ENCODE measurements at regions not wholly inside any gene's neighbourhood (a gene's known extent, or its start where the extent isn't known, plus 50 kb on each side); places are given as distances from the start of the nearest gene placed in this dataset.
A peak's percentile ranks its signal among the peaks of the same experiment; 100 is the strongest.

DNA sequence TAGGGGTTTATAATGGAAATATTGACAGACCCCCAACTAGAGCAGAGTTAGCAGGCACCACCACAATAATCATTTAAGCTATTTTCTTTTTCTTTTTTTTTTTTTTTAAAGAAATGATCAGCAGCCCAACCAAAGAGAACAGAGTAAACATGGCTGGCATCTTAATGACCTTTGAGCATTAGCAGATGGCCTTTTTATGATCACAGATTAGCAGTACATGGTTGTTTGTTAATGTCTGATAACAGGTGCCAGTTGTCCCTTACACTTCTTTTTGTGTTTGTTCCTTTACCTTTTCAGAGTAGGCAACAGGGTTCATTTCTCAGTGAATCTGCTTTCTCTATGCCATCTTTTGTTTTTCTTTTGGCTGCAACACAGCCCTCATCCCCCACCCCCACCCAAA lies 747.0 kb downstream of the BCL11A start:
- no peak overlapping the region for H3K4me3 ChIP-seq (ENCODE audit: low read depth in 1 of 2, low read length in 2 of 2)
- no peaks in the 10 kb centered on the region for H3K27me3 ChIP-seq (ENCODE audit: control insufficient read depth in 1 of 2, insufficient read depth in 2 of 2, low read length in 2 of 2)
- H3K36me3 ChIP-seq (ENCODE audit: control insufficient read depth in 2 of 2, insufficient read depth in 2 of 2, low read length in 1 of 2) = no peaks in the 10 kb centered on the region
- H3K9me3 ChIP-seq (ENCODE audit: control insufficient read depth in 2 of 2, insufficient read depth in 1 of 2, low read depth in 1 of 2, low read length in 1 of 2) = no peaks in the 10 kb centered on the region
- H3K4me1 ChIP-seq (ENCODE audit: control insufficient read depth in 2 of 2, insufficient read depth in 2 of 2, low read length in 1 of 2) = no peaks in the 10 kb centered on the region
- H3K27ac ChIP-seq (ENCODE audit: low read depth in 2 of 2, low read length in 1 of 2) = no peak overlapping the region

DNA sequence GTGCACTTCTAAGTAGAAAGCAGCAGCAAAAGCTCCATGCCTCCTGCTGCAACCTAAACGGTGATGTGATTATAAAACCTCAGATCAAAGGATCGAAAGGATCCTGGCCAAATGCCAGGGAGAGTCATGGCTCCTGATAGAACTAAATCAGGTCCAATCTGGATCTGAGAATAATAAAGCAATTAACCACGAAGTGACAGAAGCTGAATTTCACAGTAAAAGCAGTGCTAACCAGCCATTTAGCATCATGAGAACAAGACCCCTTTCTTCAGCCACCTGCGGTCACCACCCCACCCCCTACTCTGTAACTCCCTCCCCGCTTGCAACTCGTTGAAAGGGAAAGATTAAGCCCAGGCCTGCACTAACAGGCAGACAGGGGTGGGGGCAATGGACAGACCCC lies 748.7 kb downstream of the BCL11A start:
- no peak overlapping the region for H3K27ac ChIP-seq (ENCODE audit: low read depth in 2 of 2, low read length in 1 of 2)
- H3K4me3 ChIP-seq (ENCODE audit: low read depth in 1 of 2, low read length in 2 of 2) = no peak overlapping the region
- H3K4me1 ChIP-seq (ENCODE audit: control insufficient read depth in 2 of 2, insufficient read depth in 2 of 2, low read length in 1 of 2) = no peaks in the 10 kb centered on the region
- no peaks in the 10 kb centered on the region for H3K27me3 ChIP-seq (ENCODE audit: control insufficient read depth in 1 of 2, insufficient read depth in 2 of 2, low read length in 2 of 2)
- no peaks in the 10 kb centered on the region for H3K9me3 ChIP-seq (ENCODE audit: control insufficient read depth in 2 of 2, insufficient read depth in 1 of 2, low read depth in 1 of 2, low read length in 1 of 2)
- 47 to 51% methylated on average over 6 of the region's 6 CpGs for WGBS, 2 donors
- H3K36me3 ChIP-seq (ENCODE audit: control insufficient read depth in 2 of 2, insufficient read depth in 2 of 2, low read length in 1 of 2) = no peaks in the 10 kb centered on the region

DNA sequence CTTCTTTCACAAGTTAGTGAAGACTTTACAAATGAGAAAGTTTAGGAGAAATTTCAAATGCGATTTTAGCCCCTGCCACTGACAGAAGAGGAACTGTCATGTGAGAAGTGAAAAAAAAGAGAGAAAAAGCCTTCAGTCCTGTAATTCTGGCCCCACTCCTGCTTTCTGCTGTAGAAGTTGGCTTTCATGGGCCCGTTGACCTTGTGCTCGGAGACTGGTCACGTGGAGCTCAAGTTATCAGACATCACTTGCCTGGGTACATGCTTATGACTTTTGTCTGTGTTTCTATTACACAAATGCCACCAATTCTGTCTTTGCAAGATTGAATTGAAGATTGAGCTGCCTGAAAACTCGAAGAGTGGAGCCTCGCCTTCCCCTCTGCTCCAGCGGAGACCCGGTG lies 749.9 kb downstream of the BCL11A start:
- H3K27ac ChIP-seq (ENCODE audit: low read depth in 2 of 2, low read length in 1 of 2) = no peak overlapping the region
- 77 to 86% methylated on average over 8 of the region's 8 CpGs for WGBS, 2 donors
- no peaks in the 10 kb centered on the region for H3K4me1 ChIP-seq (ENCODE audit: control insufficient read depth in 2 of 2, insufficient read depth in 2 of 2, low read length in 1 of 2)
- H3K27me3 ChIP-seq (ENCODE audit: control insufficient read depth in 1 of 2, insufficient read depth in 2 of 2, low read length in 2 of 2) = no peaks in the 10 kb centered on the region
- no peaks in the 10 kb centered on the region for H3K36me3 ChIP-seq (ENCODE audit: control insufficient read depth in 2 of 2, insufficient read depth in 2 of 2, low read length in 1 of 2)
- no peak overlapping the region for H3K4me3 ChIP-seq (ENCODE audit: low read depth in 1 of 2, low read length in 2 of 2)
- no peaks in the 10 kb centered on the region for H3K9me3 ChIP-seq (ENCODE audit: control insufficient read depth in 2 of 2, insufficient read depth in 1 of 2, low read depth in 1 of 2, low read length in 1 of 2)

DNA sequence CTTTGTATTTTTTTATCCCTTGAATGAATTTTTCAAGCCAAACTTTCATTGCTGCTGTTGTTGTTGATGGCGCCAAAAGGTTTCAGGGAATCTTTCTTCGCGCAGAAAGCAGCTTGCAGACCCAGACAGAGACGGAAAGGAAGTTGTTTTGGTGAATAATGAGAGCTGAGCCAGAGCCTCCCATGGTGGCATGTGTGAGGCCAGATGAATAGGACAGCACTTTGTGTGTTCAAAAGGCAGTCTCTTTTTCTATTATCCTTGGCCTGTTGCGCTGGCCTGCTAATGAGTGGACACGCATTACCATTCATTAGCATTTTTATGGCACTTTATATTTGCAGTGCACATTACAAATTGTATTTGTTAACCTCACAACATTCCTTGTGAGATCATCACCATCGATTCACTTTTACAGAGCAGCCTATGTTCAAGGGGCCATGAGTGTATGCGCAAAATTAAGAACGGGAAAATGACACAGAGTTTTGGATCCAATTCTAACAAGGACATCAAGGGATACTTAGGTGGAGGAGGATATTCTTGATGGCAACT lies 754.7 kb downstream of the BCL11A start:
- Histone ChIP-seq H3K4me3 (ENCODE audit: low read depth in 1 of 2, low read length in 2 of 2) (no peak overlapping the region), H3K27me3 (ENCODE audit: control insufficient read depth in 1 of 2, insufficient read depth in 2 of 2, low read length in 2 of 2) (no peaks in the 10 kb centered on the region), H3K27ac (ENCODE audit: low read depth in 2 of 2, low read length in 1 of 2) (no peak overlapping the region), H3K36me3 (ENCODE audit: control insufficient read depth in 2 of 2, insufficient read depth in 2 of 2, low read length in 1 of 2) (no peaks in the 10 kb centered on the region), H3K4me1 (ENCODE audit: control insufficient read depth in 2 of 2, insufficient read depth in 2 of 2, low read length in 1 of 2) (no peaks in the 10 kb centered on the region), H3K9me3 (ENCODE audit: control insufficient read depth in 2 of 2, insufficient read depth in 1 of 2, low read depth in 1 of 2, low read length in 1 of 2) (no peaks in the 10 kb centered on the region)
- 97 to 98% methylated on average over 9 of the region's 9 CpGs for WGBS, 2 donors

DNA sequence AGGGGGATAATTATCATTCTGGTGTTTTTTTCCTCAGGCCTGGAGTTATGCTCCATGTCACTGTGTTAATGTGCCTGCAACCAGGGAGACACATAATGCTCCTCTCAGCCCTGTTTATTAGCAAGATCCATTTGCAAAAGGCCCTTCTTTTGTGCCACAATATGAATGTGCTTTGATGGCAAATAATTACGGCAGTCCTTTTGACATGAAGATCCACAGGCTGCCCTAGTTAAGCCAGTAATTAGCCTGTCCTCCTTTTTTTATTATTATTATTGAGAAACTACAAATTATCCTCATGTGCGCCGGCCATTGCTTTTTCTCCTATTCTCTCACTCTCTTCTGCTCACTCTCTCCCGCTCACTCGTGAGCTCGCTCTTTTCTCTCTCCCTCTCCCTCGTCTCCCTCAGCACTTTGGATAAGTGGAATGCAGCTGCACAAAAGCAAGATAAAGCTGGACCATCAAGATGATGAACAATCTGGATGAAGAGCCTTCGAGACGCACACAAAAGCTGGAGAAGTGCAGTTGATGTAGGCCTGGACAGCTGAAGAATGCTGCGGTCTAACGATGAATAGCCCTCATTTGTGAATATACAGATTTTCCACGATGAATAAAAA lies 762.3 kb downstream of the BCL11A start:
- H3K4me3 ChIP-seq (ENCODE audit: low read depth in 1 of 2, low read length in 2 of 2) = no peak overlapping the region
- H3K27me3 ChIP-seq (ENCODE audit: control insufficient read depth in 1 of 2, insufficient read depth in 2 of 2, low read length in 2 of 2) = no peaks in the 10 kb centered on the region
- H3K9me3 ChIP-seq (ENCODE audit: control insufficient read depth in 2 of 2, insufficient read depth in 1 of 2, low read depth in 1 of 2, low read length in 1 of 2) = no peaks in the 10 kb centered on the region
- no peaks in the 10 kb centered on the region for H3K36me3 ChIP-seq (ENCODE audit: control insufficient read depth in 2 of 2, insufficient read depth in 2 of 2, low read length in 1 of 2)
- H3K4me1 ChIP-seq (ENCODE audit: control insufficient read depth in 2 of 2, insufficient read depth in 2 of 2, low read length in 1 of 2) = peaks cover 0 to 2% of the 10 kb centered on the region in 2 donors
- H3K27ac ChIP-seq (ENCODE audit: low read depth in 2 of 2, low read length in 1 of 2) = no peak overlapping the region
- 81 to 84% methylated on average over 12 of the region's 12 CpGs for WGBS, 2 donors

DNA sequence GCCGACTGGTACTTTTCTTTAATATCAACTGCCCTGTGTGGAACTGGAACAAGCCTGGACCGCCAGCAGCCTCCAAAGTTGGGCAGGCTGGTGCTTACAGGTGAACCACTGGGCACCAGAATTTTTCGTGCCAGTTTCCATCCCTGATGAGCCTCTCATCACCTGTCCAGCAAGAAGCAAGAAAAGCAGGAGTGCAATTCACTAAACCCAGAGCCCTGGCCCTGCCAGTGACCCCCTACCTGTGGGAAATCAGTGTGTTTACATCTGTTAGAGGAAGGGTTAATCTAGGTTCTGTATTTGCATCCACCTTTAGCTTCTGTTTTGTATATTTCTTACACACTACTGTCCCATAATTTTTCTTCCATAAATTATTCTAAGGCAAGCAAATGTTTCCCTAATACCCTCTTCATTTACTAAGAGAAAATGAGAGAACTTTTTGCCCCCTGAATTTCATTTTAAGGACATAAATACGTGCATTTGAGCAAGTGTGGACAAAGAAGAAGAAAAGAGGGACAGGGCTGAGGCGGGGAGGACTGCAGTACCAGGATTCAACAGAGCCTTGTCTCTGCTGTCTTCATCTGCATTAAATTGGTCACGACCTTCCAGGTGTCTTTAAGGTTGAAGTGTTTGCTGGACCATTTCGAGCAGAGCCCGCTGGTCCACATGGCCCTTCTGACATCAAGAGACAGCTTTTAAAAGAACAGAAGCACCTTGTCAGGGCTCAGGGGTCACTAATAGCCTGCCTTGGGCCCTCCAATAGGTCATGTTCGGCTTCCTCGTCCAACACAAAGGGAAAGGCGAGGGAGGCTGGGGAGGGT lies 763.1 kb downstream of the BCL11A start:
- Histone ChIP-seq H3K27ac (ENCODE audit: low read depth in 2 of 2, low read length in 1 of 2) (no peak overlapping the region), H3K9me3 (ENCODE audit: control insufficient read depth in 2 of 2, insufficient read depth in 1 of 2, low read depth in 1 of 2, low read length in 1 of 2) (no peaks in the 10 kb centered on the region), H3K36me3 (ENCODE audit: control insufficient read depth in 2 of 2, insufficient read depth in 2 of 2, low read length in 1 of 2) (no peaks in the 10 kb centered on the region), H3K27me3 (ENCODE audit: control insufficient read depth in 1 of 2, insufficient read depth in 2 of 2, low read length in 2 of 2) (no peaks in the 10 kb centered on the region), H3K4me3 (ENCODE audit: low read depth in 1 of 2, low read length in 2 of 2) (no peak overlapping the region), H3K4me1 (ENCODE audit: control insufficient read depth in 2 of 2, insufficient read depth in 2 of 2, low read length in 1 of 2) (peaks cover 0 to 2% of the 10 kb centered on the region in 2 donors)
- 81 to 82% methylated on average over 11 of the region's 11 CpGs for WGBS, 2 donors

DNA sequence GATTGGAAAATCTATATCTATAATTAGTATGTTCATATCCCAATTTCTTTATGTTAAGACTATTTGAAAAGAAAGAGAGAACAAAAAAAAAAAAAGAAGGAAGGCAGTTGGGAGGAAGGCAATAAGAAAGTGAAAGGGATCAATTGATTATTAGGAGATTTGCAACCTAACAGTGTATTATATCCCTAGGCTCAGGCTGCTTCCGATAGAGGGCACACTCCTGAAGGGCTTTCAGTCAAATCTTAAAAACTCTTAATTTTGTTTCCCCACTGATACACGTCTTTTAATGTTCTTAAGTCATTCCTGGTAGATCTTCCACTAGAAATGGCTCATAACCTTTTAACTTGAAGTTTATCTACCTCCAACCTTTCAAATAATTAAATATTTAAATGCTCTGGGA lies 763.9 kb downstream of the BCL11A start:
- Histone ChIP-seq H3K27ac (ENCODE audit: low read depth in 2 of 2, low read length in 1 of 2) (no peak overlapping the region), H3K4me3 (ENCODE audit: low read depth in 1 of 2, low read length in 2 of 2) (no peak overlapping the region), H3K9me3 (ENCODE audit: control insufficient read depth in 2 of 2, insufficient read depth in 1 of 2, low read depth in 1 of 2, low read length in 1 of 2) (no peaks in the 10 kb centered on the region), H3K36me3 (ENCODE audit: control insufficient read depth in 2 of 2, insufficient read depth in 2 of 2, low read length in 1 of 2) (no peaks in the 10 kb centered on the region), H3K4me1 (ENCODE audit: control insufficient read depth in 2 of 2, insufficient read depth in 2 of 2, low read length in 1 of 2) (peaks cover 0 to 2% of the 10 kb centered on the region in 2 donors), H3K27me3 (ENCODE audit: control insufficient read depth in 1 of 2, insufficient read depth in 2 of 2, low read length in 2 of 2) (no peaks in the 10 kb centered on the region)
- WGBS, 2 donors = 75 to 80% methylated on average over 2 of the region's 2 CpGs

DNA sequence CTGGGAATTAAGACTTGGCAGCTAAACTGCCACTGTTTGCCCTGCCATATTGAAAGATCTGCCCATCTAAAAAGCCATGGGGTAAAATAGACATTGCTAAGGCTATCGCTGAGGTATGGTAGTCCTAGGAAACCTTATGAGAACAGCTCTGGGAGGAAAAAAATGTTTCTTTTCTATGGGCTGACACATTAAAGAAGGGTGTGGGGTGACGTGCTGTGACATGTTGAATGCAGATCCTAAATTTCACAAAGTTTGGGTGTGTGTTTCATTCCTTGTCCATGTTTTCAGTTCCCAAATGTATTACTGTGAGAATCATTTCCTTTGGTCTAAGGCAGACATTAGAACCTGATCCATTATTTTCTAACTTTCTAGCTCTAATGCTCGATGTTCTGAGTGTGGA lies 766.4 kb downstream of the BCL11A start:
- H3K27me3 ChIP-seq (ENCODE audit: control insufficient read depth in 1 of 2, insufficient read depth in 2 of 2, low read length in 2 of 2) = no peaks in the 10 kb centered on the region
- WGBS, 2 donors = 42 to 61% methylated on average over 3 of the region's 3 CpGs
- no peaks in the 10 kb centered on the region for H3K9me3 ChIP-seq (ENCODE audit: control insufficient read depth in 2 of 2, insufficient read depth in 1 of 2, low read depth in 1 of 2, low read length in 1 of 2)
- peak overlapping the region; percentile 44 to 75 for H3K27ac ChIP-seq (ENCODE audit: low read depth in 2 of 2, low read length in 1 of 2)
- peaks cover 0 to 2% of the 10 kb centered on the region in 2 donors for H3K4me1 ChIP-seq (ENCODE audit: control insufficient read depth in 2 of 2, insufficient read depth in 2 of 2, low read length in 1 of 2)
- H3K4me3 ChIP-seq (ENCODE audit: low read depth in 1 of 2, low read length in 2 of 2) = no peak overlapping the region
- H3K36me3 ChIP-seq (ENCODE audit: control insufficient read depth in 2 of 2, insufficient read depth in 2 of 2, low read length in 1 of 2) = no peaks in the 10 kb centered on the region

DNA sequence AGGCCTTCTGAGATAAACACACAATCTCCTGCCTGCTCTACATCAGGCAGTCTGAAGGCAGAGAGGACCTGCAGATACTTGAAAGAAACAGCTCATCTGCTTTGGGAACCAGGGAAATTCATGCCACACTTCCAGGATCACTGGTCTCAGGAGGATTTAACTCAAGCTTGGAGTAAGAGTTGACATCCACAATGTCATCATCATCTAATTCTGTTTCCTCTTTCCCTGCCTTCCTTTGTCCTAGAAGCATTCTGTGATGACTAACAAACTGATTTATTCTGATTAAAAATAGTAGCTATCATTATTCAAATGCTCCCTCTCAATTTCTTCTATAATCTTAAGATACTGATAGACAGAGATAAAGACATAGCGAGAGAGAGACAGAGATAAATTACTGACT lies 766.8 kb downstream of the BCL11A start:
- no peaks in the 10 kb centered on the region for H3K27me3 ChIP-seq (ENCODE audit: control insufficient read depth in 1 of 2, insufficient read depth in 2 of 2, low read length in 2 of 2)
- no peaks in the 10 kb centered on the region for H3K9me3 ChIP-seq (ENCODE audit: control insufficient read depth in 2 of 2, insufficient read depth in 1 of 2, low read depth in 1 of 2, low read length in 1 of 2)
- 53 to 54% methylated on average over 1 of the region's 1 CpG for whole genome bisulfite sequencing, 2 donors
- H3K27ac ChIP-seq (ENCODE audit: low read depth in 2 of 2, low read length in 1 of 2) = peak overlapping the region; percentile 44 to 75
- peaks cover 0 to 2% of the 10 kb centered on the region in 2 donors for H3K4me1 ChIP-seq (ENCODE audit: control insufficient read depth in 2 of 2, insufficient read depth in 2 of 2, low read length in 1 of 2)
- no peak overlapping the region for H3K4me3 ChIP-seq (ENCODE audit: low read depth in 1 of 2, low read length in 2 of 2)
- no peaks in the 10 kb centered on the region for H3K36me3 ChIP-seq (ENCODE audit: control insufficient read depth in 2 of 2, insufficient read depth in 2 of 2, low read length in 1 of 2)

DNA sequence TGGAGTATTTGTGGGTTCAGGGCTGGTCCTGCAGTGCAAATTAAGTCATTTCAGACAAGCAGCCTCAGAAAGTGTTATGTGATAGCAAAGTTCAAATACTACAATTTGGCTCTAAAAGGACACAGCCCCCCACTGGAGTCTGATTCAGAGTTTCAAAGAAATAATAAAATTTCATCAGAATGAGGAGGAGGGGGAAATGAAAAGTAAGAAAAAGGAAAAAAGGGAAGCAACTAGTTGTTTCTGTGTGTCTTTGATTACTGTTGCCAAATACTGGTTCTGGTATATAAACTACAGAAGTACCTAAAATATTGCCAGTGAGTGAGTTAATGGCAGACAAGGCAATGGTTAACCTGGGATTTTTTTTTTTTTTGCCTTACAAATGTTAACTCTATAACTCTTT lies 773.9 kb downstream of the BCL11A start:
- H3K36me3 ChIP-seq (ENCODE audit: control insufficient read depth in 2 of 2, insufficient read depth in 2 of 2, low read length in 1 of 2) = no peaks in the 10 kb centered on the region
- H3K27me3 ChIP-seq (ENCODE audit: control insufficient read depth in 1 of 2, insufficient read depth in 2 of 2, low read length in 2 of 2) = no peaks in the 10 kb centered on the region
- no peaks in the 10 kb centered on the region for H3K9me3 ChIP-seq (ENCODE audit: control insufficient read depth in 2 of 2, insufficient read depth in 1 of 2, low read depth in 1 of 2, low read length in 1 of 2)
- no peak overlapping the region for H3K27ac ChIP-seq (ENCODE audit: low read depth in 2 of 2, low read length in 1 of 2)
- H3K4me3 ChIP-seq (ENCODE audit: low read depth in 1 of 2, low read length in 2 of 2) = no peak overlapping the region
- H3K4me1 ChIP-seq (ENCODE audit: control insufficient read depth in 2 of 2, insufficient read depth in 2 of 2, low read length in 1 of 2) = no peaks in the 10 kb centered on the region
